HG03175 (cell line): ENCODE measurements at regions not wholly inside any gene's neighbourhood (a gene's known extent, or its start where the extent isn't known, plus 50 kb on each side); places are given as distances from the start of the nearest gene placed in this dataset.

Experiments used
- ATAC-seq: cut with Tn5 transposase; IDR thresholded peaks from one replicate; pipeline ENCODE4 v1.9.1; 2021; ENCODE audit warnings: mild to moderate bottlenecking, moderate library complexity; ENCODE audit not compliant: unreplicated experiment

- no peak for ATAC-seq
Measured at GRCh38 chr1:82219841-82220240, 419.1 kb downstream of the ADGRL2 start.

- ATAC-seq = no peak
Measured at GRCh38 chr1:82218846-82219245, 418.1 kb downstream of the ADGRL2 start.

- ATAC-seq = no peak
Measured at GRCh38 chr1:82215853-82216175, 415.1 kb downstream of the ADGRL2 start.

- no peak for ATAC-seq
Measured at GRCh38 chr1:82215056-82215852, 414.5 kb downstream of the ADGRL2 start.

GRCh38 chr1:82214606-82215005 is 413.9 kb downstream of the ADGRL2 start:
- ATAC-seq = no peak

GRCh38 chr1:82197606-82198005 is 396.9 kb downstream of the ADGRL2 start:
- no peak for ATAC-seq

GRCh38 chr1:82195245-82195644 is 394.5 kb downstream of the ADGRL2 start:
- ATAC-seq = no peak

GRCh38 chr1:82185084-82185483 is 384.4 kb downstream of the ADGRL2 start:
- no peak for ATAC-seq

- ATAC-seq = no peak
Measured at GRCh38 chr1:82181846-82182245, 381.1 kb downstream of the ADGRL2 start.

GRCh38 chr1:82179131-82179530 is 378.4 kb downstream of the ADGRL2 start:
- ATAC-seq = no peak

GRCh38 chr1:82177192-82177591 is 376.5 kb downstream of the ADGRL2 start:
- no peak for ATAC-seq

- no peak for ATAC-seq
Measured at GRCh38 chr1:82171955-82172354, 371.2 kb downstream of the ADGRL2 start.

- ATAC-seq = no peak
Measured at GRCh38 chr1:82168482-82168881, 367.7 kb downstream of the ADGRL2 start.

- no peak for ATAC-seq
Measured at GRCh38 chr1:82165304-82165703, 364.6 kb downstream of the ADGRL2 start.

GRCh38 chr1:82162486-82163420 is 362.0 kb downstream of the ADGRL2 start:
- no peak for ATAC-seq

GRCh38 chr1:82161700-82162141 is 361.0 kb downstream of the ADGRL2 start:
- peak; percentile 73 for ATAC-seq

- no peak for ATAC-seq
Measured at GRCh38 chr1:82160903-82161302, 360.2 kb downstream of the ADGRL2 start.

- ATAC-seq = no peak
Measured at GRCh38 chr1:82160036-82160435, 359.3 kb downstream of the ADGRL2 start.

GRCh38 chr1:82158981-82159380 is 358.2 kb downstream of the ADGRL2 start:
- ATAC-seq = no peak

- ATAC-seq = no peak
Measured at GRCh38 chr1:82154219-82154970, 353.7 kb downstream of the ADGRL2 start.

GRCh38 chr1:82153752-82154151 is 353.0 kb downstream of the ADGRL2 start:
- no peak for ATAC-seq
